Neural cell (in vitro differentiated cells): ENCODE measurements at regions not wholly inside any gene's neighbourhood (a gene's known extent, or its start where the extent isn't known, plus 50 kb on each side); places are given as distances from the start of the nearest gene placed in this dataset.

Source experiments
- H2AFZ ChIP-seq: fragments of 200-600, 300-800 bp; sonication (generic), shearing (Covaris generic); 2 replicates; pipeline ENCODE4 v1.6.0; 2014; ENCODE audit warnings: low read depth, mild to moderate bottlenecking, antibody characterized with exemption, low read length, moderate library complexity
- H3F3A ChIP-seq: fragments of 200-600 bp; shearing (Covaris generic); 2 replicates; pipeline ENCODE4 v1.6.1; 2016; ENCODE audit warnings: mild to moderate bottlenecking, moderate library complexity, mixed read lengths, antibody characterized with exemption, low read length; ENCODE audit not compliant: insufficient read depth, poor library complexity, severe bottlenecking
- H3K27ac ChIP-seq: fragments of 200-600, 300-800 bp; sonication (generic), shearing (Covaris generic); 2 replicates; pipeline ENCODE4 v1.5.1; 2014; ENCODE audit warnings: mild to moderate bottlenecking, low read length, moderate library complexity
- H3K27me3 ChIP-seq: fragments of 300-800, 200-600 bp; sonication (generic), shearing (Covaris generic); 2 replicates; pipeline ENCODE4 v1.6.0; 2014; ENCODE audit warnings: mild to moderate bottlenecking, low read depth, low read length, moderate library complexity; ENCODE audit not compliant: insufficient read depth
- H3K36me3 ChIP-seq: fragments of 300-800, 200-600 bp; sonication (generic), shearing (Covaris generic); 2 replicates; pipeline ENCODE4 v1.5.1; 2014; ENCODE audit warnings: mild to moderate bottlenecking, antibody characterized with exemption, low read length, moderate library complexity; ENCODE audit not compliant: insufficient read depth
- H3K4me2 ChIP-seq: fragments of 300-800, 200-600 bp; sonication (generic), shearing (Covaris generic); 2 replicates; pipeline ENCODE4 v1.6.0; 2014; ENCODE audit warnings: mild to moderate bottlenecking, low read length
- H3K4me3 ChIP-seq: fragments of 300-800, 200-600 bp; sonication (generic), shearing (Covaris generic); 2 replicates; pipeline ENCODE4 v1.5.1; 2014; ENCODE audit warnings: mild to moderate bottlenecking, low read length, moderate library complexity
- H3K79me2 ChIP-seq: fragments of 200-600 bp; shearing (Covaris generic); replicated peaks from 2 replicates; pipeline ENCODE4 v1.6.0; 2014; ENCODE audit warnings: mild to moderate bottlenecking, low read length, moderate library complexity; ENCODE audit not compliant: insufficient read depth
- H3K9ac ChIP-seq: fragments of 300-800, 200-600 bp; sonication (generic), shearing (Covaris generic); 2 replicates; pipeline ENCODE4 v1.6.1; 2016; ENCODE audit warnings: mild to moderate bottlenecking, low read length, mixed read lengths
- H3K9me2 ChIP-seq: fragments of 200-600 bp; shearing (Covaris generic); 2 replicates; pipeline ENCODE4 v1.6.1; 2016; ENCODE audit warnings: mild to moderate bottlenecking, low read length, mixed read lengths; ENCODE audit not compliant: insufficient read depth
- H3K9me3 ChIP-seq: fragments of 200-600, 300-800 bp; sonication (generic), shearing (Covaris generic); 2 replicates; pipeline ENCODE4 v1.6.1; 2016; ENCODE audit warnings: mild to moderate bottlenecking, mixed run types, low read length, moderate library complexity, mixed read lengths
- H4K20me1 ChIP-seq: fragments of 200-600 bp; shearing (Covaris generic); 2 replicates; pipeline ENCODE4 v1.6.1; 2016; ENCODE audit warnings: mild to moderate bottlenecking, mixed run types; ENCODE audit not compliant: insufficient read depth
- EP300 ChIP-seq: fragments of 450-650 bp; conservative IDR thresholded peaks from 2 replicates; pipeline ENCODE4 v1.6.1; 2014; ENCODE audit warnings: antibody characterized with exemption, mild to moderate bottlenecking, moderate library complexity; ENCODE audit not compliant: poor library complexity, severe bottlenecking
- EZH2 ChIP-seq: fragments of 200-600, 300-800 bp; shearing (Covaris generic), sonication (generic); IDR thresholded peaks from 2 replicates; pipeline ENCODE4 v1.6.1; 2014; ENCODE audit warnings: antibody characterized with exemption, low read length, borderline replicate concordance, mild to moderate bottlenecking; ENCODE audit not compliant: insufficient read depth, poor library complexity, severe bottlenecking
- POLR2AphosphoS5 ChIP-seq: IDR thresholded peaks from 2 replicates; pipeline ENCODE4 v1.6.1; 2012
- RAD21 ChIP-seq: fragments of 450-650 bp; conservative IDR thresholded peaks from 2 replicates; pipeline ENCODE4 v1.6.1; 2014; ENCODE audit warnings: antibody characterized with exemption, mild to moderate bottlenecking, moderate library complexity
- SMC3 ChIP-seq: fragments of 450-650 bp; conservative IDR thresholded peaks from 2 replicates; pipeline ENCODE4 v1.6.1; 2014; ENCODE audit warnings: antibody characterized with exemption, mild to moderate bottlenecking, moderate library complexity; ENCODE audit not compliant: poor library complexity
- TAF1 ChIP-seq: IDR thresholded peaks from 2 replicates; pipeline ENCODE4 v1.6.1; 2012; ENCODE audit warnings: low read depth
- TF ChIP-seq, protein P1 (sequence below): IDR thresholded peaks from 2 replicates; pipeline ENCODE4 v1.6.1; 2012; ENCODE audit warnings: borderline replicate concordance
- TF ChIP-seq, protein P2 (sequence below): fragments of 450-650 bp; IDR thresholded peaks from 2 replicates; pipeline ENCODE4 v1.5.1; 2014; ENCODE audit warnings: antibody characterized with exemption, mild to moderate bottlenecking, moderate library complexity; ENCODE audit not compliant: poor library complexity, severe bottlenecking

DNA sequence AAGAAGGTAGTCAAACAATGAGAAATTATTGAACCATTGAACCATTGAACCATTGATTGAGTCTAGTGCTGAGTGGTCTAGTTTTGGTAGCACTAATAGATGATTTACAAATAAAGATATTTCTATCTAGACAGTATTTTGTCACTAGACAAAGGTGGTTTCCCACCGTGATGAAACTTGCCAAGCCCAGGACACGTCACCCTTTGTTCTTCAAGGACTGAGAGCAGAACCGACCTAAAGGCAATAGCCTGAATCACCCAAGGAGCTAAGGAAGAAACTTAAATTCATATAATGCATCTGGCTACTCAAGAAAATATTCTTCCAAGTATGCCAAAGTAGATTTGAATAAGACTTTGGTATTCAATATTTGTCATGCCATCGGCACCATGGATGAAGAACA lies 103.3 kb downstream of the ESM1 start:
- Histone ChIP-seq H3K9ac (no peak overlapping the region), H3K36me3 (no peaks in the 10 kb centered on the region), H2AFZ (no peak overlapping the region), H3K79me2 (no peaks in the 10 kb centered on the region), H3K9me3 (peaks cover 5% of the 10 kb centered on the region), H3K27me3 (peaks cover 39% of the 10 kb centered on the region), H3K27ac (no peak overlapping the region), H3K4me3 (no peak overlapping the region), H3K4me2 (no peak overlapping the region), H4K20me1 (no peaks in the 10 kb centered on the region), H3F3A (no peaks in the 10 kb centered on the region), H3K9me2 (no peaks in the 10 kb centered on the region)
- no peak for TF ChIP-seq EZH2
- TF ChIP-seq POLR2AphosphoS5: no peak
- no peak for TF ChIP-seq TAF1

DNA sequence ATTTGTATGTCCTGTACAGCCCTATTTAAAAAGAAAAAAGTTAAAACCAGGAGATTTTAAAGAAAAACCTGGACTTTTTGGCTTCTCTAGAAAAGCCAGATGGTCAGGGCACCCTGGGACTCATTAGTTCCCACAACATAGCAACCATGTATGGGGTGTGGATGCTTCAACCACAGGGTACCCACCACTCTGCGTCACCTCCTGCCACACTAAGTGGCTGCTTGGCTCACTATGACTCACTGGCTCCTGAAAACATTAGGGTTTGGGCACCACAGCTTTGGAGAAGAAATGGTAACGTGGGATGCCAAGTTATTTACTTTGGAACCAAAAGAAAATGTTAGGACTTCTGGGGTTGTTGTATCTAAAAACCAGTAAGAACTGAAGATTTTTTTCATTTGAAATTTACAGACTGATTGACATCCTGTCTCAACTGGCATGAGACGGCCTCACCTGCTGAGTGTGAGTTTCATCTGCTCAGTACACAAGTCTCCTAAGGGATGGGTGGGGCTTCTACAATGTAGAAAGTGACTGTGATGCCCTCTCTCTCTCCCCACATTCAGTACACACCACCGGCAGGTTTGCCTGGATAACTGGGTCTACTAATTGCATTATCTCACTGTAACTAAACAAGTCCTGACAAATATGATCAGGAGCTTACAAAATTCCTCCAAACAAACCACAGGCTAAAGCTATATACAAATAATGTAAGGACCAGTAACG lies 103.9 kb downstream of the ESM1 start:
- no peaks in the 10 kb centered on the region for H3K36me3 ChIP-seq
- H3K79me2 ChIP-seq: no peaks in the 10 kb centered on the region
- no peak overlapping the region for H3K27ac ChIP-seq
- TF ChIP-seq, protein P1, sequence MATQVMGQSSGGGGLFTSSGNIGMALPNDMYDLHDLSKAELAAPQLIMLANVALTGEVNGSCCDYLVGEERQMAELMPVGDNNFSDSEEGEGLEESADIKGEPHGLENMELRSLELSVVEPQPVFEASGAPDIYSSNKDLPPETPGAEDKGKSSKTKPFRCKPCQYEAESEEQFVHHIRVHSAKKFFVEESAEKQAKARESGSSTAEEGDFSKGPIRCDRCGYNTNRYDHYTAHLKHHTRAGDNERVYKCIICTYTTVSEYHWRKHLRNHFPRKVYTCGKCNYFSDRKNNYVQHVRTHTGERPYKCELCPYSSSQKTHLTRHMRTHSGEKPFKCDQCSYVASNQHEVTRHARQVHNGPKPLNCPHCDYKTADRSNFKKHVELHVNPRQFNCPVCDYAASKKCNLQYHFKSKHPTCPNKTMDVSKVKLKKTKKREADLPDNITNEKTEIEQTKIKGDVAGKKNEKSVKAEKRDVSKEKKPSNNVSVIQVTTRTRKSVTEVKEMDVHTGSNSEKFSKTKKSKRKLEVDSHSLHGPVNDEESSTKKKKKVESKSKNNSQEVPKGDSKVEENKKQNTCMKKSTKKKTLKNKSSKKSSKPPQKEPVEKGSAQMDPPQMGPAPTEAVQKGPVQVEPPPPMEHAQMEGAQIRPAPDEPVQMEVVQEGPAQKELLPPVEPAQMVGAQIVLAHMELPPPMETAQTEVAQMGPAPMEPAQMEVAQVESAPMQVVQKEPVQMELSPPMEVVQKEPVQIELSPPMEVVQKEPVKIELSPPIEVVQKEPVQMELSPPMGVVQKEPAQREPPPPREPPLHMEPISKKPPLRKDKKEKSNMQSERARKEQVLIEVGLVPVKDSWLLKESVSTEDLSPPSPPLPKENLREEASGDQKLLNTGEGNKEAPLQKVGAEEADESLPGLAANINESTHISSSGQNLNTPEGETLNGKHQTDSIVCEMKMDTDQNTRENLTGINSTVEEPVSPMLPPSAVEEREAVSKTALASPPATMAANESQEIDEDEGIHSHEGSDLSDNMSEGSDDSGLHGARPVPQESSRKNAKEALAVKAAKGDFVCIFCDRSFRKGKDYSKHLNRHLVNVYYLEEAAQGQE: no peak
- TF ChIP-seq SMC3 (no peak), RAD21 (no peak), TAF1 (no peak), EP300 (no peak)
- H3K4me3 ChIP-seq: no peak overlapping the region
- no peak overlapping the region for H2AFZ ChIP-seq
- H4K20me1 ChIP-seq: no peaks in the 10 kb centered on the region
- H3K4me2 ChIP-seq: no peak overlapping the region
- H3F3A ChIP-seq: no peaks in the 10 kb centered on the region
- no peak overlapping the region for H3K9ac ChIP-seq
- H3K27me3 ChIP-seq: peaks cover 39% of the 10 kb centered on the region
- H3K9me3 ChIP-seq: peaks cover 5% of the 10 kb centered on the region
- H3K9me2 ChIP-seq: no peaks in the 10 kb centered on the region

DNA sequence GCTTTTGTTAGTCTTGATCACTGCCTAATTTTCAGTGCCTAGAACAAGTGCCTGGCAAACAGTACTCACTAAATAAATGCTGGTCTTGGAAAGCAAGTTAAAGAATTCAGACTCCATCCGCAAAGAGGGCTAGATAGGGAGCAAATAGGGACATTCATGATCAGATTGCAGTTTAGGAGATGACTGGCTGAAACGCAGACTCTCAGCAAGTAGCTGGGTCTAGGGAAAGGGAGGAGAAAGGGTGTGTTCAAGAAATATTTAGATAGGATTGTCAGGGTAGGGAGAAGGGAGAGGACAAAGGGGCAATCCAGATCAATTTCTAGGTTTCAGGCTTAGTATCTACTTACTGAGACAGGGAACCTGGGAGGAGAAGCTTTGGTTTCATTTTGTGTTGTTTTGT lies 108.4 kb downstream of the ESM1 start:
- H3K9me3 ChIP-seq: no peaks in the 10 kb centered on the region
- H3K27me3 ChIP-seq: peaks cover under 1% of the 10 kb centered on the region
- no peak overlapping the region for H3K9ac ChIP-seq
- no peak overlapping the region for H2AFZ ChIP-seq
- no peaks in the 10 kb centered on the region for H3K79me2 ChIP-seq
- no peak overlapping the region for H3K4me3 ChIP-seq
- H3F3A ChIP-seq: no peaks in the 10 kb centered on the region
- no peak overlapping the region for H3K4me2 ChIP-seq
- TF ChIP-seq EP300 (no peak), TAF1 (no peak), EZH2 (no peak), POLR2AphosphoS5 (no peak), RAD21 (no peak)
- TF ChIP-seq, protein P2, sequence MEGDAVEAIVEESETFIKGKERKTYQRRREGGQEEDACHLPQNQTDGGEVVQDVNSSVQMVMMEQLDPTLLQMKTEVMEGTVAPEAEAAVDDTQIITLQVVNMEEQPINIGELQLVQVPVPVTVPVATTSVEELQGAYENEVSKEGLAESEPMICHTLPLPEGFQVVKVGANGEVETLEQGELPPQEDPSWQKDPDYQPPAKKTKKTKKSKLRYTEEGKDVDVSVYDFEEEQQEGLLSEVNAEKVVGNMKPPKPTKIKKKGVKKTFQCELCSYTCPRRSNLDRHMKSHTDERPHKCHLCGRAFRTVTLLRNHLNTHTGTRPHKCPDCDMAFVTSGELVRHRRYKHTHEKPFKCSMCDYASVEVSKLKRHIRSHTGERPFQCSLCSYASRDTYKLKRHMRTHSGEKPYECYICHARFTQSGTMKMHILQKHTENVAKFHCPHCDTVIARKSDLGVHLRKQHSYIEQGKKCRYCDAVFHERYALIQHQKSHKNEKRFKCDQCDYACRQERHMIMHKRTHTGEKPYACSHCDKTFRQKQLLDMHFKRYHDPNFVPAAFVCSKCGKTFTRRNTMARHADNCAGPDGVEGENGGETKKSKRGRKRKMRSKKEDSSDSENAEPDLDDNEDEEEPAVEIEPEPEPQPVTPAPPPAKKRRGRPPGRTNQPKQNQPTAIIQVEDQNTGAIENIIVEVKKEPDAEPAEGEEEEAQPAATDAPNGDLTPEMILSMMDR: no peak
- H3K36me3 ChIP-seq: no peaks in the 10 kb centered on the region
- no peak overlapping the region for H3K27ac ChIP-seq
- no peaks in the 10 kb centered on the region for H4K20me1 ChIP-seq
- no peaks in the 10 kb centered on the region for H3K9me2 ChIP-seq
